Neural progenitor cell (in vitro differentiated cells): ENCODE measurements at regions not wholly inside any gene's neighbourhood (a gene's known extent, or its start where the extent isn't known, plus 50 kb on each side); places are given as distances from the start of the nearest gene placed in this dataset.
A peak's percentile ranks its signal among the peaks of the same experiment; 100 is the strongest.

Experiments
- DNase-seq: peaks from one replicate; pipeline ENCODE4 v3.0.0-alpha.2; 2016; ENCODE audit warnings: low spot score
- H2AFZ ChIP-seq: fragments of 200-600 bp; sonication (generic); replicated peaks from 2 replicates; pipeline ENCODE4 v1.6.1; 2016; ENCODE audit warnings: antibody characterized with exemption
- H3F3A ChIP-seq: fragments of 200-600 bp; sonication (generic); 2 replicates; pipeline ENCODE4 v1.6.1; 2016; ENCODE audit warnings: antibody characterized with exemption, low read depth
- H3K27ac ChIP-seq: fragments of 200-600 bp; sonication (generic); 2 replicates; pipeline ENCODE4 v1.5.1; 2016; ENCODE audit warnings: mild to moderate bottlenecking
- H3K27me3 ChIP-seq: fragments of 200-600 bp; sonication (generic); 2 replicates; pipeline ENCODE4 v1.6.1; 2016; ENCODE audit warnings: mild to moderate bottlenecking, moderate library complexity
- H3K36me3 ChIP-seq: fragments of 200-600 bp; sonication (generic); 2 replicates; pipeline ENCODE4 v1.5.1; 2016
- H3K4me1 ChIP-seq: fragments of 200-600 bp; sonication (generic); 2 replicates; pipeline ENCODE4 v1.6.1; 2016; ENCODE audit warnings: mixed run types
- H3K4me2 ChIP-seq: fragments of 200-600 bp; sonication (generic); 2 replicates; pipeline ENCODE4 v1.6.1; 2016
- H3K4me3 ChIP-seq: fragments of 200-600 bp; sonication (generic); 2 replicates; pipeline ENCODE4 v1.5.1; 2016
- H3K79me2 ChIP-seq: fragments of 200-600 bp; sonication (generic); 2 replicates; pipeline ENCODE4 v1.6.1; 2016; ENCODE audit warnings: low read depth
- H3K9ac ChIP-seq: fragments of 200-600 bp; sonication (generic); 2 replicates; pipeline ENCODE4 v1.6.1; 2016
- H3K9me3 ChIP-seq: fragments of 200-600 bp; sonication (generic); 2 replicates; pipeline ENCODE4 v1.5.1; 2016; ENCODE audit warnings: low read depth
- H4K20me1 ChIP-seq: fragments of 200-600 bp; sonication (generic); 2 replicates; pipeline ENCODE4 v1.6.1; 2016; ENCODE audit warnings: low read depth
- H3K27ac Mint-ChIP-seq: 3 replicates; pipeline ENCODE4 v1.8.0; 2021; ENCODE audit warnings: mixed read lengths
- H3K27me3 Mint-ChIP-seq: 2 replicates; pipeline ENCODE4 v1.8.0; 2022; ENCODE audit warnings: low read depth, mild to moderate bottlenecking, inconsistent platforms, moderate library complexity, mixed read lengths; ENCODE audit not compliant: insufficient read depth
- H3K36me3 Mint-ChIP-seq: 3 replicates; pipeline ENCODE4 v1.8.0; 2021; ENCODE audit warnings: mixed read lengths
- H3K4me1 Mint-ChIP-seq: 3 replicates; pipeline ENCODE4 v1.8.0; 2021; ENCODE audit warnings: mixed read lengths
- H3K4me3 Mint-ChIP-seq: 3 replicates; pipeline ENCODE4 v1.8.0; 2021; ENCODE audit warnings: mild to moderate bottlenecking, moderate library complexity, mixed read lengths
- H3K9me3 Mint-ChIP-seq: 3 replicates; pipeline ENCODE4 v1.8.0; 2020; ENCODE audit warnings: mixed read lengths
- CTCF ChIP-seq: fragments of 200-600 bp; sonication (generic); IDR thresholded peaks from 2 replicates; pipeline ENCODE4 v1.5.1; 2017; ENCODE audit warnings: antibody characterized with exemption, mild to moderate bottlenecking
- EZH2 ChIP-seq: fragments of 200-600 bp; sonication (generic); IDR thresholded peaks from 2 replicates; pipeline ENCODE4 v1.6.1; 2017; ENCODE audit warnings: antibody characterized with exemption, mild to moderate bottlenecking, moderate library complexity
- EZH2phosphoT487 ChIP-seq: fragments of 200-600 bp; sonication (generic); IDR thresholded peaks from 2 replicates; pipeline ENCODE4 v1.6.1; 2017; ENCODE audit warnings: antibody characterized with exemption

- H3K36me3 Mint-ChIP-seq: no peaks in the 10 kb centered on the region
- Histone ChIP-seq H3K27me3 (no peaks in the 10 kb centered on the region), H3K4me3 (no peak overlapping the region), H3K4me1 (peaks cover 7% of the 10 kb centered on the region), H3F3A (no peaks in the 10 kb centered on the region), H3K27ac (no peak overlapping the region), H3K4me2 (no peak overlapping the region), H3K9ac (no peak overlapping the region), H2AFZ (peak overlapping the region; percentile 76), H3K9me3 (no peaks in the 10 kb centered on the region), H4K20me1 (no peaks in the 10 kb centered on the region), H3K36me3 (no peaks in the 10 kb centered on the region), H3K79me2 (no peaks in the 10 kb centered on the region)
- no peak overlapping the region for H3K4me3 Mint-ChIP-seq
- H3K9me3 Mint-ChIP-seq: no peaks in the 10 kb centered on the region
- TF ChIP-seq EZH2phosphoT487: no peak
- TF ChIP-seq CTCF: peak; percentile 5
- H3K27ac Mint-ChIP-seq: no peak overlapping the region
- DNase-seq: no peak
- peaks cover 8% of the 10 kb centered on the region for H3K4me1 Mint-ChIP-seq
- no peaks in the 10 kb centered on the region for H3K27me3 Mint-ChIP-seq
These were observed 578.4 kb upstream of the STXBP6 start for GRCh38 chr14:25628390-25628789.

- Mint-ChIP-seq H3K4me3 (no peak overlapping the region), H3K9me3 (no peaks in the 10 kb centered on the region), H3K36me3 (no peaks in the 10 kb centered on the region), H3K27ac (no peak overlapping the region), H3K27me3 (no peaks in the 10 kb centered on the region), H3K4me1 (peaks cover 8% of the 10 kb centered on the region)
- Histone ChIP-seq H3K9me3 (no peaks in the 10 kb centered on the region), H4K20me1 (no peaks in the 10 kb centered on the region), H3K27ac (no peak overlapping the region), H3K4me2 (no peak overlapping the region), H3K27me3 (no peaks in the 10 kb centered on the region), H3F3A (no peaks in the 10 kb centered on the region), H3K9ac (no peak overlapping the region), H3K36me3 (no peaks in the 10 kb centered on the region), H2AFZ (no peak overlapping the region), H3K79me2 (no peaks in the 10 kb centered on the region), H3K4me3 (no peak overlapping the region), H3K4me1 (peaks cover 7% of the 10 kb centered on the region)
- no peak for TF ChIP-seq CTCF
- no peak for TF ChIP-seq EZH2
- no peak for TF ChIP-seq EZH2phosphoT487
- no peak for DNase-seq
These were observed 577.0 kb upstream of the STXBP6 start for GRCh38 chr14:25626986-25627385.

GRCh38 chr14:25622763-25623162, 572.8 kb upstream of the STXBP6 start:
- no peak overlapping the region for H3K4me3 ChIP-seq
- H3K9me3 ChIP-seq: peaks cover 8% of the 10 kb centered on the region
- H3K4me1 Mint-ChIP-seq: no peaks in the 10 kb centered on the region
- TF ChIP-seq EZH2 (no peak), CTCF (no peak), EZH2phosphoT487 (no peak)
- H3K4me2 ChIP-seq: no peak overlapping the region
- H3K79me2 ChIP-seq: no peaks in the 10 kb centered on the region
- peaks cover 6% of the 10 kb centered on the region for H3K9me3 Mint-ChIP-seq
- H3K36me3 Mint-ChIP-seq: peaks cover under 1% of the 10 kb centered on the region
- H4K20me1 ChIP-seq: no peaks in the 10 kb centered on the region
- H3K4me3 Mint-ChIP-seq: no peak overlapping the region
- H2AFZ ChIP-seq: no peak overlapping the region
- H3K4me1 ChIP-seq: no peaks in the 10 kb centered on the region
- no peak overlapping the region for H3K9ac ChIP-seq
- H3K27me3 ChIP-seq: no peaks in the 10 kb centered on the region
- DNase-seq: no peak
- H3K27ac ChIP-seq: no peak overlapping the region
- H3K27me3 Mint-ChIP-seq: no peaks in the 10 kb centered on the region
- no peaks in the 10 kb centered on the region for H3F3A ChIP-seq
- H3K27ac Mint-ChIP-seq: no peak overlapping the region
- peaks cover 2% of the 10 kb centered on the region for H3K36me3 ChIP-seq

- H3K36me3 Mint-ChIP-seq: peaks cover 3% of the 10 kb centered on the region
These were observed 570.6 kb upstream of the STXBP6 start for GRCh38 chr14:25620515-25620914.

More at GRCh38 chr14:25620515-25620914, 570.6 kb upstream of the STXBP6 start:
- Histone ChIP-seq H3K79me2 (no peaks in the 10 kb centered on the region), H4K20me1 (no peaks in the 10 kb centered on the region), H3K4me3 (no peak overlapping the region), H3K27ac (no peak overlapping the region), H3K4me2 (no peak overlapping the region), H3K27me3 (no peaks in the 10 kb centered on the region), H3F3A (no peaks in the 10 kb centered on the region), H2AFZ (no peak overlapping the region), H3K4me1 (no peaks in the 10 kb centered on the region), H3K9ac (no peak overlapping the region), H3K9me3 (peaks cover 9% of the 10 kb centered on the region), H3K36me3 (peaks cover 3% of the 10 kb centered on the region)
- Mint-ChIP-seq H3K27ac (no peak overlapping the region), H3K27me3 (no peaks in the 10 kb centered on the region), H3K4me3 (no peak overlapping the region), H3K9me3 (peaks cover 20% of the 10 kb centered on the region), H3K4me1 (no peaks in the 10 kb centered on the region)
- no peak for TF ChIP-seq EZH2phosphoT487
- TF ChIP-seq EZH2: no peak
- no peak for TF ChIP-seq CTCF
- DNase-seq: no peak
